Fibroblast of villous mesenchyme (primary cell): ENCODE measurements at regions not wholly inside any gene's neighbourhood (a gene's known extent, or its start where the extent isn't known, plus 50 kb on each side); places are given as distances from the start of the nearest gene placed in this dataset.
A peak's percentile ranks its signal among the peaks of the same experiment; 100 is the strongest.

Experiments used
- DNase-seq: peaks from one replicate; pipeline ENCODE4 v3.0.0-alpha.2; 2010; ENCODE audit warnings: low read depth
- H3K4me3 ChIP-seq: 2 replicates; pipeline ENCODE4 v1.5.1; 2011; ENCODE audit warnings: low read depth, mild to moderate bottlenecking, low read length
- CTCF ChIP-seq: IDR thresholded peaks from 2 replicates; pipeline ENCODE4 v1.5.1; 2012; ENCODE audit warnings: low read depth, mild to moderate bottlenecking, low read length; ENCODE audit not compliant: insufficient read depth

- H3K4me3 ChIP-seq: no peak overlapping the region
- TF ChIP-seq CTCF: no peak
- DNase-seq: peak; percentile 12
Measured at GRCh38 chr14:54226103-54226502, 170.7 kb upstream of the CDKN3 start.

GRCh38 chr14:54226558-54226957 is 170.2 kb upstream of the CDKN3 start:
- H3K4me3 ChIP-seq: no peak overlapping the region
- no peak for DNase-seq
- no peak for TF ChIP-seq CTCF

DNA sequence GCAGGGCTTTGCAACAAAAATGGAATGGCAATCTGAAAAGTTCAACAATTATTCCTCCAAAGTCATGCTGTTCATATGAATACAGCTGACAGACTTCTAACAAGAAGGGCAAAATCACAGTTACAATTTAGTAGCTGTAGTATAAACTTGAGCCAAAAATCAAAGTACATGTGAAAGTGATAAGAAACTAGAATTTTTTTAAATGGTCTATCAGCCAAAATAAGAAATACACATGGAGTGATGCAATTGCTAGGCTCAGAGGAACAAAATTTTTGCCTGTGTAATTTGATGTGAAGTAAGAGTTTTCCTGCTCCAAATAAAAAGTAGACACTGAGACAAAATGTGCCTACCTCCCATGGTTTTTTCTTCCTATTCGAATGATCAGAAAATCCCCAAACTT is 167.7 kb upstream of the CDKN3 start:
- TF ChIP-seq CTCF: no peak
- DNase-seq: no peak
- no peak overlapping the region for H3K4me3 ChIP-seq

DNA sequence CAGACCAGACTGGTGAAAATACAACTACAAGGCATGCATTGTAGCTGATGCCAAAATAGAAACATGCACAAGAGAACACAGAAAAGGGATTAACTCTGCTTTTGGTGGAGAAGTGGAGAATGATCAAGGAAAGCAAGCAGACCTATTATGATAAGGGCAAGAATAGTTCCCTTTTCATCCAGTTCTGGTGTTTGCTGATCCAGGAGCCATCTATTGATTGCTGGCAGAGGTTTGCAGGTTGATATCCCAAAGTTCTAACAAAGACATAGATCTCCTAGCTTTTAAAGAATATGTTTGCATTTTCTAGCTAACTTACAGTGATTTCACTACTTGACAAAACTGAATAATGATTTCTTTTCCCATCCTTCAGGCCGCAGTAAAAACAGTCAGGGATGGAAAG is 166.2 kb upstream of the CDKN3 start:
- DNase-seq: no peak
- H3K4me3 ChIP-seq: no peak overlapping the region
- no peak for TF ChIP-seq CTCF

GRCh38 chr14:54232735-54233134 is 164.1 kb upstream of the CDKN3 start:
- no peak for DNase-seq
- H3K4me3 ChIP-seq: no peak overlapping the region
- TF ChIP-seq CTCF: no peak

DNA sequence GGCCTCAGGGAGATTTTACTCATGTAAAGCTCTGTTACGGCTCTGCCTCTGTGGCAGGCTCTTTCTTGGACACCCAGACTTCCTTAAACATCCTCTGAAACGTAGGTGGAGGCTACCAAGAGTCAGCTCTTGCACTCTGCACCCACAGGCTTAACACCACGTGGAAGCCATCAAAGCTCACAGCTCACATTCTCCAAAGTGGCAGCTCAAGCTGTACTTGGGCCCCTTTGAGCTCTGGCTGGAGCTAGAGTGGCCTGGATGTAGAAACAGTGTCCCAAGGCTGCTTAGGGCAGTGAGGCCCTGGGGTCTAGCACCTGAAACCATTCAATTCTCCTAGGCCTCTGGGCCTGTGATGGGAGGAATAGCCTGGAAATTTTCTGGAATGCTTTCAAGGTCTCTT is 155.3 kb upstream of the CDKN3 start:
- DNase-seq: no peak
- no peak overlapping the region for H3K4me3 ChIP-seq
- TF ChIP-seq CTCF: no peak

- peak; percentile 2 for DNase-seq
- H3K4me3 ChIP-seq: no peak overlapping the region
- TF ChIP-seq CTCF: no peak
Measured at GRCh38 chr14:54251356-54251755, 145.5 kb upstream of the CDKN3 start.
